OCI-LY7 (cell line): ENCODE measurements at regions not wholly inside any gene's neighbourhood (a gene's known extent, or its start where the extent isn't known, plus 50 kb on each side); places are given as distances from the start of the nearest gene placed in this dataset.

ENCODE experiments used
- BruUV-seq: library from RNA; stranded (reverse); fragments of 400-500 nt; replicated peaks from 2 replicates; lab custom pipeline; 2021; lab: Mats Ljungman, UMichigan
- CTCF ChIA-PET: fragments of 300-600 bp; sonication (Branson Sonifier 250); formaldehyde crosslinking; loops from one replicate; lab custom pipeline; 2022; ENCODE audit warnings: antibody characterized with exemption; ENCODE audit not compliant: unreplicated experiment; lab: Charles Lee
- POLR2A ChIA-PET: fragments of 300-600 bp; sonication (Branson Sonifier 250); formaldehyde crosslinking; loops from one replicate; lab custom pipeline; 2022; ENCODE audit warnings: antibody characterized with exemption; lab: Charles Lee
- DNase-seq: peaks from one replicate; pipeline ENCODE4 v3.0.0-alpha.2; 2015; ENCODE audit warnings: low spot score
- H2AFZ ChIP-seq: fragments of 200-600 bp; sonication (generic), shearing (Covaris generic); 2 replicates; pipeline ENCODE4 v1.6.1; 2014; ENCODE audit warnings: mild to moderate bottlenecking, antibody characterized with exemption, low read length, moderate library complexity
- H3K27ac ChIP-seq: fragments of 200-600 bp; sonication (generic); 2 replicates; pipeline ENCODE4 v1.5.1; 2014; ENCODE audit warnings: mixed run types, low read depth, mild to moderate bottlenecking, moderate library complexity, low read length, inconsistent platforms; ENCODE audit not compliant: poor library complexity, severe bottlenecking
- H3K36me3 ChIP-seq: fragments of 200-600 bp; sonication (generic); 2 replicates; pipeline ENCODE4 v1.6.1; 2014; ENCODE audit warnings: mild to moderate bottlenecking, antibody characterized with exemption, low read length, moderate library complexity, mixed read lengths; ENCODE audit not compliant: insufficient read depth
- H3K4me1 ChIP-seq: fragments of 200-600 bp; sonication (generic); 2 replicates; pipeline ENCODE4 v1.5.1; 2014; ENCODE audit warnings: mild to moderate bottlenecking, low read length; ENCODE audit not compliant: insufficient read depth, poor library complexity, severe bottlenecking
- H3K4me2 ChIP-seq: fragments of 200-600 bp; sonication (generic); 2 replicates; pipeline ENCODE4 v1.6.1; 2014; ENCODE audit warnings: mild to moderate bottlenecking, low read length
- H3K4me3 ChIP-seq: fragments of 200-600 bp; sonication (generic); 2 replicates; pipeline ENCODE4 v1.5.1; 2014; ENCODE audit warnings: mild to moderate bottlenecking, low read depth, low read length; ENCODE audit not compliant: poor library complexity, severe bottlenecking
- H3K79me2 ChIP-seq: fragments of 200-600 bp; sonication (generic); 2 replicates; pipeline ENCODE4 v1.6.1; 2016; ENCODE audit warnings: low read depth, mild to moderate bottlenecking, low read length, moderate library complexity, mixed read lengths; ENCODE audit not compliant: insufficient read depth
- H3K9me2 ChIP-seq: fragments of 200-600 bp; sonication (generic); 2 replicates; pipeline ENCODE4 v1.6.1; 2016; ENCODE audit warnings: mild to moderate bottlenecking, low read length, mixed read lengths; ENCODE audit not compliant: insufficient read depth
- H3K9me3 ChIP-seq: fragments of 200-600 bp; sonication (generic); 2 replicates; pipeline ENCODE4 v1.6.1; 2014; ENCODE audit warnings: mild to moderate bottlenecking, mixed run types, low read length, mixed read lengths
- H4K20me1 ChIP-seq: fragments of 200-600 bp; sonication (generic); 2 replicates; pipeline ENCODE4 v1.6.1; 2014; ENCODE audit warnings: mild to moderate bottlenecking, antibody characterized with exemption, low read length, moderate library complexity, mixed read lengths; ENCODE audit not compliant: insufficient read depth
- EZH2phosphoT487 ChIP-seq: fragments of 200-600 bp; sonication (generic); IDR thresholded peaks from 2 replicates; pipeline ENCODE4 v1.6.1; 2018; ENCODE audit warnings: low read depth, borderline replicate concordance, mild to moderate bottlenecking, mixed run types, antibody characterized with exemption, low read length, moderate library complexity, mixed read lengths
- intact Hi-C: fragments of 100-400 bp; cut with micrococcal nuclease; formaldehyde crosslinking; loops from one replicate; pipeline ENCODE4 v1.10.0; 2022; ENCODE audit not compliant: unreplicated experiment
- TF ChIP-seq, protein P1 (sequence below): fragments of 200-600 bp; sonication (generic); conservative IDR thresholded peaks from 2 replicates; pipeline ENCODE4 v1.5.1; 2014; ENCODE audit warnings: mild to moderate bottlenecking, antibody characterized with exemption, low read length, moderate library complexity, mixed read lengths

DNA sequence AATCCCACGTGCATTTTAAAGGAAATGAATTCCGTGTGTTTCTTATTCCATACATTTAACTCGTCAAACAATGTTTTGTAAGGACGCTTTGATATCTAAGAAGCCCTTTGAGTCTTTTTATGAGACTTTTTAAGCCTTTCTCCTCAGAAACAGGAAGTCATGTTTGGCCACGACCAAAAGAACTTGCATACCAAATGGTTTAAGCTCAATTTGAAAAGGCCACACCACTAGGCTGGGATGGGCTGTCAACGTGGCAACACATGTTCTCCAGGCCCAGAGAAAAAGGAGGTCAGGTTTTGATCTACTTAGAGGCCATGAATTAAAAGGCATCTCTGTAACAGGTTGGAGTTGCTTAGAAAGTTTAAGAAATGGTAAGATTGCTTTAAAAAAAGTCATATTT is 441.8 kb downstream of the CMPK2 start:
- no peaks in the 10 kb centered on the region for H3K4me1 ChIP-seq
- BruUV-seq: no TSS peak
- CTCF ChIA-PET: no interaction called here
- no peaks in the 10 kb centered on the region for H3K9me2 ChIP-seq
- no peak overlapping the region for H3K4me2 ChIP-seq
- TF ChIP-seq, protein P1, sequence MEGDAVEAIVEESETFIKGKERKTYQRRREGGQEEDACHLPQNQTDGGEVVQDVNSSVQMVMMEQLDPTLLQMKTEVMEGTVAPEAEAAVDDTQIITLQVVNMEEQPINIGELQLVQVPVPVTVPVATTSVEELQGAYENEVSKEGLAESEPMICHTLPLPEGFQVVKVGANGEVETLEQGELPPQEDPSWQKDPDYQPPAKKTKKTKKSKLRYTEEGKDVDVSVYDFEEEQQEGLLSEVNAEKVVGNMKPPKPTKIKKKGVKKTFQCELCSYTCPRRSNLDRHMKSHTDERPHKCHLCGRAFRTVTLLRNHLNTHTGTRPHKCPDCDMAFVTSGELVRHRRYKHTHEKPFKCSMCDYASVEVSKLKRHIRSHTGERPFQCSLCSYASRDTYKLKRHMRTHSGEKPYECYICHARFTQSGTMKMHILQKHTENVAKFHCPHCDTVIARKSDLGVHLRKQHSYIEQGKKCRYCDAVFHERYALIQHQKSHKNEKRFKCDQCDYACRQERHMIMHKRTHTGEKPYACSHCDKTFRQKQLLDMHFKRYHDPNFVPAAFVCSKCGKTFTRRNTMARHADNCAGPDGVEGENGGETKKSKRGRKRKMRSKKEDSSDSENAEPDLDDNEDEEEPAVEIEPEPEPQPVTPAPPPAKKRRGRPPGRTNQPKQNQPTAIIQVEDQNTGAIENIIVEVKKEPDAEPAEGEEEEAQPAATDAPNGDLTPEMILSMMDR: no peak
- TF ChIP-seq EZH2phosphoT487: no peak
- no peak overlapping the region for H3K4me3 ChIP-seq
- POLR2A ChIA-PET: interaction anchor here (1.0 to 1.1 kb wide), 3 partner anchors 8 to 17 kb away, joined by 3 to 4 read pairs (median 3); no protein-coding TSS in a partner anchor
- no peaks in the 10 kb centered on the region for H4K20me1 ChIP-seq
- H3K79me2 ChIP-seq: no peaks in the 10 kb centered on the region
- H3K36me3 ChIP-seq: no peaks in the 10 kb centered on the region
- DNase-seq: peak; percentile 15
- no peaks in the 10 kb centered on the region for H3K9me3 ChIP-seq
- intact Hi-C loops: no loop called here
- peak overlapping the region; percentile 37; the same call in 1 of the 2 replicates for H2AFZ ChIP-seq
- no peak overlapping the region for H3K27ac ChIP-seq

DNA sequence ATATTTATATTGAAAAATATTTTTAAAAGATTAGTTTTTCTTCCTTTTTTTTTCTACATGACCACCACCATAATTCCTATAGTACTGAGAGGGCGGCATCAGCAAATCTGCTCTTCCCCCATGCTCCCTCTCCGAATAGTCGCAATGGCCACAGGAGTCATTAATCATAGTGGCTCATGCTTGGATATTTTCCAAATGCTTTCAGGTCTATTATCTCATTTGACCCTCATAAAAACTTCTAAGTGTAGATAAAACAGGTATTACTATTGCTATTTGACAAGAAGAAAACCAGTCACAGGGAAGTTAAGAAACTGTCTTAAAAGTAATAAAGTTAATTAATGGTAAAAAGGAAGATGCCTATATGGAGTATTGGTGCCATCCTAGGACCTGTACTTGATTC is 440.7 kb downstream of the CMPK2 start:
- intact Hi-C loops: no loop called here
- CTCF ChIA-PET: no interaction called here
- Histone ChIP-seq H3K9me2 (no peaks in the 10 kb centered on the region), H3K27ac (no peak overlapping the region), H2AFZ (no peak overlapping the region), H3K36me3 (no peaks in the 10 kb centered on the region), H4K20me1 (no peaks in the 10 kb centered on the region), H3K4me3 (no peak overlapping the region), H3K4me2 (no peak overlapping the region), H3K4me1 (no peaks in the 10 kb centered on the region), H3K79me2 (no peaks in the 10 kb centered on the region), H3K9me3 (no peaks in the 10 kb centered on the region)
- POLR2A ChIA-PET: interaction anchor here (0.8 kb wide), 1 partner anchor 10 kb away, joined by 3 read pairs; no protein-coding TSS in a partner anchor
- TF ChIP-seq, protein P1: no peak
- TF ChIP-seq EZH2phosphoT487: no peak
- BruUV-seq: no TSS peak
- no peak for DNase-seq

DNA sequence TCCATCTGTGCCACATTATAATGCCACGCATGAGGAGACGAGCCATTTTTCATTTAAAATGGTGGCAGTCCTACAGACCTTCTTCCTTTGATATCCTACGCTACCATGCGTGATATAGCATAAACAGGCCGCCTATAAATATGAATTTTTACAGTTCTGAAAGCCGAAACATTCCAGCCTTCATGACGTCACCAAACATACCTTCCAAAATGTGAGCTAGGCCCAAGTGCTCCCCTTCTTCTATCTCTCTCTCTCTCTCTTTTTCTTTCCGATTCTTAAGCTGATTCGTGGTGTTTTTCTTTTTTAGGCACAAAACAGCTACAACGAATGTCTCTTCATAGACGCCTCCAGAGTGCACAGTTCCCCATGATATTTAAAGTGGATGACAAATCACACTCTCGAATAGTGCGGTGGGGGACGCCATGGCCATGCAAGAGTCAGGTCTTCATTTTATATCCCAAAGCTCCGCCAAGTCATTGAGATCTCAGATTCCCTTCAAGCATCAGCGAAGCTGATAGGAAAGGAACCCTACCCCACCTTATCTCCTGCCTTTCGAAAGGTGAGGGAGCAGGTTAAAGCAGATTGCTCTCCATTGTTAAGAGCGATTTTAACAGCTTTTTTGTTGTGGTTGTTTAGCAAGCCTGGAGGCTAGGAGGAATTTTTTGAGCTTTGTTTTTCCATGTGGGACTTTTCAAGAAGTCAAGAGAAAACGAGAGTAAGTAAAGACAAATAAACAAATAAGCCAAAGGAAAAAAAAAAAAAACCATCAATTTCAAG is 436.3 kb downstream of the CMPK2 start:
- H3K9me2 ChIP-seq: no peaks in the 10 kb centered on the region
- H3K36me3 ChIP-seq: no peaks in the 10 kb centered on the region
- TF ChIP-seq EZH2phosphoT487: no peak
- TF ChIP-seq, protein P1: no peak
- DNase-seq: no peak
- H4K20me1 ChIP-seq: no peaks in the 10 kb centered on the region
- CTCF ChIA-PET: no interaction called here
- no peaks in the 10 kb centered on the region for H3K9me3 ChIP-seq
- no peaks in the 10 kb centered on the region for H3K4me1 ChIP-seq
- POLR2A ChIA-PET: interaction anchor here (0.6 to 1.3 kb wide), 10 partner anchors 8 to 730 kb away, joined by 3 to 15 read pairs (median 6); no protein-coding TSS in a partner anchor
- no TSS peak for BruUV-seq
- H3K4me2 ChIP-seq: no peak overlapping the region
- intact Hi-C loops: no loop called here
- no peaks in the 10 kb centered on the region for H3K79me2 ChIP-seq
- H2AFZ ChIP-seq: no peak overlapping the region
- H3K4me3 ChIP-seq: no peak overlapping the region
- H3K27ac ChIP-seq: no peak overlapping the region
